GM19023 (cell line): ENCODE measurements at regions not wholly inside any gene's neighbourhood (a gene's known extent, or its start where the extent isn't known, plus 50 kb on each side); places are given as distances from the start of the nearest gene placed in this dataset.
"Not testable (repeated sequence)": the region's sequence is repeated elsewhere in the genome, so short reads cannot be mapped to it uniquely, and the experiment has no call there.

Experiments used
- ATAC-seq: cut with Tn5 transposase; IDR thresholded peaks from one replicate; pipeline ENCODE4 v1.9.1; 2021; ENCODE audit warnings: mild to moderate bottlenecking, moderate library complexity; ENCODE audit not compliant: unreplicated experiment

GRCh38 chrX:14352511-14352910 lies 176.8 kb upstream of the GLRA2 start:
- no peak for ATAC-seq

GRCh38 chrX:14351611-14352303 lies 177.6 kb upstream of the GLRA2 start:
- no peak for ATAC-seq

- ATAC-seq, result no peak
Observed at GRCh38 chrX:14347523-14347922, 181.8 kb upstream of the GLRA2 start.

- ATAC-seq, result no peak
Observed at GRCh38 chrX:14344172-14344940, 185.0 kb upstream of the GLRA2 start.

- no peak for ATAC-seq
Observed at GRCh38 chrX:14309431-14309830, 219.9 kb upstream of the GLRA2 start.

- not testable (repeated sequence) for ATAC-seq
Observed at GRCh38 chrX:14308976-14309375, 220.4 kb upstream of the GLRA2 start.

- ATAC-seq, result no peak
Observed at GRCh38 chrX:14303891-14304290, 225.4 kb upstream of the GLRA2 start.

GRCh38 chrX:14302561-14302960 lies 226.8 kb upstream of the GLRA2 start:
- not testable (repeated sequence) for ATAC-seq

GRCh38 chrX:14300376-14300775 lies 229.0 kb upstream of the GLRA2 start:
- no peak for ATAC-seq

GRCh38 chrX:14295426-14295825 lies 233.9 kb upstream of the GLRA2 start:
- no peak for ATAC-seq

- ATAC-seq, result no peak
Observed at GRCh38 chrX:14291666-14292500, 237.5 kb upstream of the GLRA2 start.

GRCh38 chrX:14290335-14290734 lies 239.0 kb upstream of the GLRA2 start:
- ATAC-seq, result no peak

GRCh38 chrX:14274691-14275090 lies 245.0 kb upstream of the GEMIN8 start:
- no peak for ATAC-seq

GRCh38 chrX:14267216-14267615 lies 237.5 kb upstream of the GEMIN8 start:
- ATAC-seq, result no peak

- ATAC-seq, result no peak
Observed at GRCh38 chrX:14266705-14267104, 237.0 kb upstream of the GEMIN8 start.

- no peak for ATAC-seq
Observed at GRCh38 chrX:14243823-14244222, 214.1 kb upstream of the GEMIN8 start.

- no peak for ATAC-seq
Observed at GRCh38 chrX:14235004-14235403, 205.3 kb upstream of the GEMIN8 start.

GRCh38 chrX:14232688-14233087 lies 203.0 kb upstream of the GEMIN8 start:
- ATAC-seq, result no peak

GRCh38 chrX:14228611-14229010 lies 198.9 kb upstream of the GEMIN8 start:
- no peak for ATAC-seq

GRCh38 chrX:14220386-14220944 lies 190.8 kb upstream of the GEMIN8 start:
- no peak for ATAC-seq

- ATAC-seq, result no peak
Observed at GRCh38 chrX:14209034-14209433, 179.3 kb upstream of the GEMIN8 start.
